A673 (cell line): ENCODE measurements at regions not wholly inside any gene's neighbourhood (a gene's known extent, or its start where the extent isn't known, plus 50 kb on each side); places are given as distances from the start of the nearest gene placed in this dataset.

Source experiments
- EZH2 ChIP-seq: fragments of 200-600 bp; sonication (generic); IDR thresholded peaks from 2 replicates; pipeline ENCODE4 v1.6.1; 2017; ENCODE audit warnings: borderline replicate concordance, low read depth, mild to moderate bottlenecking, mixed read lengths, antibody characterized with exemption, low read length; ENCODE audit not compliant: poor library complexity, severe bottlenecking
- TF ChIP-seq, protein P1 (sequence below): fragments of 300-800, 200-600 bp; sonication (generic); conservative IDR thresholded peaks from 2 replicates; pipeline ENCODE4 v1.5.1; 2017; ENCODE audit warnings: low read depth, mild to moderate bottlenecking, antibody characterized with exemption, low read length, moderate library complexity, mixed read lengths

- TF ChIP-seq, protein P1, sequence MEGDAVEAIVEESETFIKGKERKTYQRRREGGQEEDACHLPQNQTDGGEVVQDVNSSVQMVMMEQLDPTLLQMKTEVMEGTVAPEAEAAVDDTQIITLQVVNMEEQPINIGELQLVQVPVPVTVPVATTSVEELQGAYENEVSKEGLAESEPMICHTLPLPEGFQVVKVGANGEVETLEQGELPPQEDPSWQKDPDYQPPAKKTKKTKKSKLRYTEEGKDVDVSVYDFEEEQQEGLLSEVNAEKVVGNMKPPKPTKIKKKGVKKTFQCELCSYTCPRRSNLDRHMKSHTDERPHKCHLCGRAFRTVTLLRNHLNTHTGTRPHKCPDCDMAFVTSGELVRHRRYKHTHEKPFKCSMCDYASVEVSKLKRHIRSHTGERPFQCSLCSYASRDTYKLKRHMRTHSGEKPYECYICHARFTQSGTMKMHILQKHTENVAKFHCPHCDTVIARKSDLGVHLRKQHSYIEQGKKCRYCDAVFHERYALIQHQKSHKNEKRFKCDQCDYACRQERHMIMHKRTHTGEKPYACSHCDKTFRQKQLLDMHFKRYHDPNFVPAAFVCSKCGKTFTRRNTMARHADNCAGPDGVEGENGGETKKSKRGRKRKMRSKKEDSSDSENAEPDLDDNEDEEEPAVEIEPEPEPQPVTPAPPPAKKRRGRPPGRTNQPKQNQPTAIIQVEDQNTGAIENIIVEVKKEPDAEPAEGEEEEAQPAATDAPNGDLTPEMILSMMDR: no peak
- no peak for TF ChIP-seq EZH2
Measured at GRCh38 chr13:22549126-22549525, 631.7 kb upstream of the SGCG start.
